HCT116 (cell line): ENCODE measurements at regions not wholly inside any gene's neighbourhood (a gene's known extent, or its start where the extent isn't known, plus 50 kb on each side); places are given as distances from the start of the nearest gene placed in this dataset.

Experiments used
- ATAC-seq: fragments of 200-7000 bp; cut with Tn5 transposase; 2 replicates; pipeline ENCODE4 v1.9.1; 2020; ENCODE audit warnings: mild to moderate bottlenecking, moderate library complexity
- BruUV-seq: library from RNA; stranded (reverse); fragments of 400-500 nt; replicated peaks from 2 replicates; lab custom pipeline; 2021; lab: Mats Ljungman, UMichigan
- CTCF ChIA-PET: fragments of 300-600 bp; sonication (Branson Sonifier 250); formaldehyde crosslinking; loops from one replicate; lab custom pipeline; 2021; ENCODE audit warnings: antibody characterized with exemption; lab: Charles Lee
- POLR2A ChIA-PET: fragments of 300-600, 350-600 bp; sonication (Branson Sonifier 250); formaldehyde crosslinking; loops from one replicate; lab custom pipeline; 2021; ENCODE audit warnings: antibody characterized with exemption; lab: Charles Lee
- RAD21 ChIA-PET, 2 experiments: fragments of 300-600 bp; sonication (Branson Sonifier 250); formaldehyde crosslinking; loops; one replicate each; lab custom pipeline; 2023; ENCODE audit warnings: low total read pairs in 2 of 2; ENCODE audit not compliant: uncharacterized antibody in 2 of 2, unreplicated experiment in 2 of 2, low non-redundant PET in 1 of 2; lab: Charles Lee
- DNase-seq: peaks from one replicate; pipeline ENCODE4 v3.0.0-alpha.2; 2010; ENCODE audit warnings: low read depth, low spot score
- H2AFZ ChIP-seq: fragments of 200-600 bp; shearing (Covaris generic), sonication (generic); 2 replicates; pipeline ENCODE4 v1.6.1; 2017; ENCODE audit warnings: low read depth, mixed run types, mixed read lengths, antibody characterized with exemption, low read length; ENCODE audit not compliant: poor library complexity, severe bottlenecking
- H3K27ac ChIP-seq: 2 replicates; pipeline ENCODE4 v1.5.1; 2012; ENCODE audit warnings: low read depth, low read length
- H3K27me3 ChIP-seq: fragments of 200-600 bp; sonication (generic); 2 replicates; pipeline ENCODE4 v1.6.1; 2016; ENCODE audit warnings: mixed run types, low read length, mixed read lengths; ENCODE audit not compliant: insufficient read depth
- H3K36me3 ChIP-seq, 2 experiments: fragments of 200-500 bp in 1 of 2; fragments of 200-600 bp in 1 of 2; sonication (Bioruptor generic) in 1 of 2; sonication (generic) in 1 of 2; 2 replicates each; pipeline versions ENCODE4 v1.5.1 to v1.6.1; 2014 to 2016; ENCODE audit warnings: low read length in 2 of 2, inconsistent platforms in 1 of 2, mixed read lengths in 1 of 2, mixed run types in 1 of 2; ENCODE audit not compliant: insufficient read depth in 2 of 2, control insufficient read depth in 1 of 2
- H3K4me1 ChIP-seq, 2 experiments: fragments of 200-600 bp in 1 of 2; sonication (generic) in 1 of 2; 2 replicates each; pipeline versions ENCODE4 v1.5.1 to v1.6.1; 2012 to 2017; ENCODE audit warnings: low read length in 2 of 2, inconsistent platforms in 1 of 2, mild to moderate bottlenecking in 1 of 2, mixed read lengths in 1 of 2, mixed run types in 1 of 2, moderate library complexity in 1 of 2; ENCODE audit not compliant: insufficient read depth in 2 of 2, control insufficient read depth in 1 of 2
- H3K4me2 ChIP-seq: fragments of 200-600 bp; sonication (generic); 2 replicates; pipeline ENCODE4 v1.6.1; 2017; ENCODE audit warnings: mixed run types, low read length, mixed read lengths
- H3K4me3 ChIP-seq, 2 experiments: fragments of 200-600 bp in 1 of 2; sonication (generic) in 1 of 2; replicated peaks in 1 of 2; 2 replicates each; pipeline ENCODE4 v1.5.1; 2011 to 2016; ENCODE audit warnings: low read length in 2 of 2, control low read depth in 1 of 2, low read depth in 1 of 2, mild to moderate bottlenecking in 1 of 2, mixed read lengths in 1 of 2, mixed run types in 1 of 2
- H3K79me2 ChIP-seq: fragments of 200-600 bp; sonication (generic); 2 replicates; pipeline ENCODE4 v1.6.1; 2017; ENCODE audit warnings: mild to moderate bottlenecking, mixed run types, low read length, moderate library complexity, mixed read lengths; ENCODE audit not compliant: insufficient read depth
- H3K9ac ChIP-seq: fragments of 200-600 bp; sonication (generic); 2 replicates; pipeline ENCODE4 v1.6.1; 2016; ENCODE audit warnings: low read length, mixed read lengths
- H3K9me2 ChIP-seq: fragments of 200-600 bp; sonication (generic), shearing (Covaris generic); 2 replicates; pipeline ENCODE4 v1.6.1; 2017; ENCODE audit warnings: mixed run types, mild to moderate bottlenecking, moderate library complexity; ENCODE audit not compliant: insufficient read depth
- H3K9me3 ChIP-seq, 2 experiments: fragments of 200-500 bp in 1 of 2; fragments of 200-600 bp in 1 of 2; sonication (Bioruptor generic) in 1 of 2; sonication (generic) in 1 of 2; 2 replicates each; pipeline ENCODE4 v1.6.1; 2014 to 2017; ENCODE audit warnings: low read length in 2 of 2, mixed read lengths in 2 of 2, inconsistent platforms in 1 of 2, low read depth in 1 of 2, mild to moderate bottlenecking in 1 of 2, mixed run types in 1 of 2, moderate library complexity in 1 of 2; ENCODE audit not compliant: control insufficient read depth in 1 of 2, insufficient read depth in 1 of 2
- H4K20me1 ChIP-seq: fragments of 200-600 bp; sonication (generic), shearing (Covaris generic); 2 replicates; pipeline ENCODE4 v1.6.1; 2017; ENCODE audit warnings: mixed run types, mild to moderate bottlenecking, moderate library complexity; ENCODE audit not compliant: insufficient read depth
- EGR1 ChIP-seq: IDR thresholded peaks from 2 replicates; pipeline ENCODE4 v1.6.1; 2012; ENCODE audit warnings: low read depth
- ELF1 ChIP-seq: IDR thresholded peaks from 2 replicates; pipeline ENCODE4 v1.6.1; 2012; ENCODE audit warnings: low read depth, borderline replicate concordance
- EZH2phosphoT487 ChIP-seq: fragments of 200-600 bp; IDR thresholded peaks from 2 replicates; pipeline ENCODE4 v1.6.1; 2018; ENCODE audit warnings: antibody characterized with exemption, borderline replicate concordance
- FOSL1 ChIP-seq: IDR thresholded peaks from 2 replicates; pipeline ENCODE4 v1.6.1; 2012; ENCODE audit warnings: low read depth
- POLR2A ChIP-seq: IDR thresholded peaks from 2 replicates; pipeline ENCODE4 v1.7.0; 2011; ENCODE audit warnings: borderline replicate concordance; ENCODE audit not compliant: insufficient read depth, insufficient read length; ENCODE audit errors: extremely low read depth
- POLR2AphosphoS5 ChIP-seq: IDR thresholded peaks from 2 replicates; pipeline ENCODE4 v1.6.1; 2011; ENCODE audit warnings: mild to moderate bottlenecking, low read depth, low read length, moderate library complexity
- RAD21 ChIP-seq: IDR thresholded peaks from 2 replicates; pipeline ENCODE4 v1.6.1; 2012; ENCODE audit warnings: low read depth, mild to moderate bottlenecking
- SIN3A ChIP-seq: IDR thresholded peaks from 2 replicates; pipeline ENCODE4 v1.6.1; 2012; ENCODE audit warnings: low read depth
- SP1 ChIP-seq: IDR thresholded peaks from 2 replicates; pipeline ENCODE4 v1.6.1; 2012; ENCODE audit warnings: low read depth
- TCF7L2 ChIP-seq: IDR thresholded peaks from 2 replicates; pipeline ENCODE4 v1.7.0; 2011; ENCODE audit warnings: borderline replicate concordance, inconsistent platforms; ENCODE audit not compliant: insufficient read depth, insufficient read length; ENCODE audit errors: extremely low read depth
- YY1 ChIP-seq: IDR thresholded peaks from 2 replicates; pipeline ENCODE4 v1.6.1; 2011; ENCODE audit warnings: low read length, low read depth, moderate library complexity, mild to moderate bottlenecking; ENCODE audit not compliant: insufficient replicate concordance; ENCODE audit errors: extremely low read depth
- intact Hi-C: fragments of 100-400 bp; cut with micrococcal nuclease; formaldehyde crosslinking; loops from 2 replicates; pipeline ENCODE4 v1.10.0; 2022
- TF ChIP-seq, protein P1 (sequence below): IDR thresholded peaks from 2 replicates; pipeline ENCODE4 v1.6.1; 2012
- TF ChIP-seq, protein P2 (sequence below): IDR thresholded peaks from 2 replicates; pipeline ENCODE4 v1.6.1; 2012
- TF ChIP-seq, protein P3 (sequence below): IDR thresholded peaks from 2 replicates; pipeline ENCODE4 v1.6.1; 2012; ENCODE audit warnings: low read depth
- TF ChIP-seq, protein P4 (sequence below): IDR thresholded peaks from 2 replicates; pipeline ENCODE4 v1.6.1; 2011; ENCODE audit warnings: mild to moderate bottlenecking, low read length, moderate library complexity; ENCODE audit not compliant: insufficient replicate concordance; ENCODE audit errors: extremely low read depth

DNA sequence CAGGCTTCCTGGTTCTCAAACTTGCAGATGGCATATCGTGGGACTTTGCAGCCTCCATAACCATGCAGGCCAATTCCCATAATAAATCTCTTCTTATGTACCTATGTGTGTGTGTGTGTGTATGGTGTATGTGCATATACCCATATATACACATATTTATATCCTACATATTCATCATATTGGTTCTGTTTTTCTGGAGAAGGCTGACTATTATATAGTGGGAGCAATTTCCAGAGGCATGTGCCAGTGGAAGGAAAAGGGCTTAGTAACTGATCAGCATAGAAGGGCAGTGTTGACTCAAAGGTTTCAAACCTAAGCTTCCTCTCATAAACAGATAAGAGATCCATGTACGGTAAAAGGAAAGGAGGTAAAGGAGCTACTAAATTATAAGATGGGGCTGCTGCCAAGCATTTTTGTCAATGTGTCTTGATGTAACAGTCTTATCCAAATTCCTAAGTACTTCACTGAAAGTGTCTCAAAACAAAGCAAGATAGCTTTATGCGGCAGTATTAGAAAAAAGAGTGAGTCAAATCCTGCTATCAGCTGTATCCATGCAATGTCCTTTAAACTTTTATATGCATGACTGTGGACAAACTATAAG, 432.1 kb downstream of the TBC1D4 start:
- no TSS peak for BruUV-seq

More for the DNA sequence above, 432.1 kb downstream of the TBC1D4 start:
- TF ChIP-seq SIN3A (no peak), FOSL1 (no peak), TCF7L2 (no peak), POLR2A (no peak), YY1 (no peak), RAD21 (no peak), POLR2AphosphoS5 (no peak), SP1 (no peak), ELF1 (no peak), EZH2phosphoT487 (no peak), EGR1 (no peak)
- TF ChIP-seq, protein P1, sequence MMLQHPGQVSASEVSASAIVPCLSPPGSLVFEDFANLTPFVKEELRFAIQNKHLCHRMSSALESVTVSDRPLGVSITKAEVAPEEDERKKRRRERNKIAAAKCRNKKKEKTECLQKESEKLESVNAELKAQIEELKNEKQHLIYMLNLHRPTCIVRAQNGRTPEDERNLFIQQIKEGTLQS: no peak
- TF ChIP-seq, protein P2, sequence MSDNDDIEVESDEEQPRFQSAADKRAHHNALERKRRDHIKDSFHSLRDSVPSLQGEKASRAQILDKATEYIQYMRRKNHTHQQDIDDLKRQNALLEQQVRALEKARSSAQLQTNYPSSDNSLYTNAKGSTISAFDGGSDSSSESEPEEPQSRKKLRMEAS: no peak
- TF ChIP-seq, protein P3, sequence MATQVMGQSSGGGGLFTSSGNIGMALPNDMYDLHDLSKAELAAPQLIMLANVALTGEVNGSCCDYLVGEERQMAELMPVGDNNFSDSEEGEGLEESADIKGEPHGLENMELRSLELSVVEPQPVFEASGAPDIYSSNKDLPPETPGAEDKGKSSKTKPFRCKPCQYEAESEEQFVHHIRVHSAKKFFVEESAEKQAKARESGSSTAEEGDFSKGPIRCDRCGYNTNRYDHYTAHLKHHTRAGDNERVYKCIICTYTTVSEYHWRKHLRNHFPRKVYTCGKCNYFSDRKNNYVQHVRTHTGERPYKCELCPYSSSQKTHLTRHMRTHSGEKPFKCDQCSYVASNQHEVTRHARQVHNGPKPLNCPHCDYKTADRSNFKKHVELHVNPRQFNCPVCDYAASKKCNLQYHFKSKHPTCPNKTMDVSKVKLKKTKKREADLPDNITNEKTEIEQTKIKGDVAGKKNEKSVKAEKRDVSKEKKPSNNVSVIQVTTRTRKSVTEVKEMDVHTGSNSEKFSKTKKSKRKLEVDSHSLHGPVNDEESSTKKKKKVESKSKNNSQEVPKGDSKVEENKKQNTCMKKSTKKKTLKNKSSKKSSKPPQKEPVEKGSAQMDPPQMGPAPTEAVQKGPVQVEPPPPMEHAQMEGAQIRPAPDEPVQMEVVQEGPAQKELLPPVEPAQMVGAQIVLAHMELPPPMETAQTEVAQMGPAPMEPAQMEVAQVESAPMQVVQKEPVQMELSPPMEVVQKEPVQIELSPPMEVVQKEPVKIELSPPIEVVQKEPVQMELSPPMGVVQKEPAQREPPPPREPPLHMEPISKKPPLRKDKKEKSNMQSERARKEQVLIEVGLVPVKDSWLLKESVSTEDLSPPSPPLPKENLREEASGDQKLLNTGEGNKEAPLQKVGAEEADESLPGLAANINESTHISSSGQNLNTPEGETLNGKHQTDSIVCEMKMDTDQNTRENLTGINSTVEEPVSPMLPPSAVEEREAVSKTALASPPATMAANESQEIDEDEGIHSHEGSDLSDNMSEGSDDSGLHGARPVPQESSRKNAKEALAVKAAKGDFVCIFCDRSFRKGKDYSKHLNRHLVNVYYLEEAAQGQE: no peak
- TF ChIP-seq, protein P4, sequence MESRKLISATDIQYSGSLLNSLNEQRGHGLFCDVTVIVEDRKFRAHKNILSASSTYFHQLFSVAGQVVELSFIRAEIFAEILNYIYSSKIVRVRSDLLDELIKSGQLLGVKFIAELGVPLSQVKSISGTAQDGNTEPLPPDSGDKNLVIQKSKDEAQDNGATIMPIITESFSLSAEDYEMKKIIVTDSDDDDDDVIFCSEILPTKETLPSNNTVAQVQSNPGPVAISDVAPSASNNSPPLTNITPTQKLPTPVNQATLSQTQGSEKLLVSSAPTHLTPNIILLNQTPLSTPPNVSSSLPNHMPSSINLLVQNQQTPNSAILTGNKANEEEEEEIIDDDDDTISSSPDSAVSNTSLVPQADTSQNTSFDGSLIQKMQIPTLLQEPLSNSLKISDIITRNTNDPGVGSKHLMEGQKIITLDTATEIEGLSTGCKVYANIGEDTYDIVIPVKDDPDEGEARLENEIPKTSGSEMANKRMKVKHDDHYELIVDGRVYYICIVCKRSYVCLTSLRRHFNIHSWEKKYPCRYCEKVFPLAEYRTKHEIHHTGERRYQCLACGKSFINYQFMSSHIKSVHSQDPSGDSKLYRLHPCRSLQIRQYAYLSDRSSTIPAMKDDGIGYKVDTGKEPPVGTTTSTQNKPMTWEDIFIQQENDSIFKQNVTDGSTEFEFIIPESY: no peak
- no peaks in the 10 kb centered on the region for H3K79me2 ChIP-seq
- H3K9ac ChIP-seq: no peak overlapping the region
- no peak overlapping the region for H3K4me3 ChIP-seq
- H3K9me2 ChIP-seq: no peaks in the 10 kb centered on the region
- DNase-seq (no peak), ATAC-seq (no peak)
- no peaks in the 10 kb centered on the region for H4K20me1 ChIP-seq
- H3K27me3 ChIP-seq: no peaks in the 10 kb centered on the region
- no peak overlapping the region for H3K27ac ChIP-seq
- no peak overlapping the region for H3K4me2 ChIP-seq
- ChIA-PET RAD21 (no interaction called here), CTCF (no interaction called here), POLR2A (no interaction called here)
- no peaks in the 10 kb centered on the region for H3K4me1 ChIP-seq
- H3K9me3 ChIP-seq: no peaks in the 10 kb centered on the region
- no peaks in the 10 kb centered on the region for H3K36me3 ChIP-seq
- intact Hi-C loops: no loop called here
- no peak overlapping the region for H2AFZ ChIP-seq
